Cardiac fibroblast (primary cell): ENCODE measurements at regions not wholly inside any gene's neighbourhood (a gene's known extent, or its start where the extent isn't known, plus 50 kb on each side); places are given as distances from the start of the nearest gene placed in this dataset.
"Not testable (repeated sequence)": the region's sequence is repeated elsewhere in the genome, so short reads cannot be mapped to it uniquely, and the experiment has no call there.

Source experiments
- DNase-seq, 2 donors: peaks; one replicate each; pipeline versions ENCODE4 v3.0.0 to v3.0.0-alpha.2; 2010; ENCODE audit warnings: low read depth in 2 of 2
- H3K4me3 ChIP-seq, 2 donors: replicated peaks in 1 of 2; 1 replicate in 1 of 2; 2 replicates in 1 of 2; pipeline ENCODE4 v1.5.1; 2011; ENCODE audit warnings: low read depth in 2 of 2, low read length in 2 of 2, mild to moderate bottlenecking in 2 of 2, moderate library complexity in 1 of 2
- CTCF ChIP-seq: IDR thresholded peaks from one replicate; pipeline ENCODE4 v1.5.1; 2011; ENCODE audit warnings: low read depth, mild to moderate bottlenecking, low read length, inconsistent platforms

- peak; percentile 97 to 98 for DNase-seq
- peak overlapping the region in 1 of 2 donors; percentile 8 for H3K4me3 ChIP-seq
- no peak for TF ChIP-seq CTCF
These were observed 738.6 kb upstream of the ZNF608 start for GRCh38 chr5:125484742-125485641.

GRCh38 chr5:125485771-125486170, 739.3 kb upstream of the ZNF608 start:
- no peak for DNase-seq
- H3K4me3 ChIP-seq = no peak overlapping the region
- TF ChIP-seq CTCF = no peak

DNA sequence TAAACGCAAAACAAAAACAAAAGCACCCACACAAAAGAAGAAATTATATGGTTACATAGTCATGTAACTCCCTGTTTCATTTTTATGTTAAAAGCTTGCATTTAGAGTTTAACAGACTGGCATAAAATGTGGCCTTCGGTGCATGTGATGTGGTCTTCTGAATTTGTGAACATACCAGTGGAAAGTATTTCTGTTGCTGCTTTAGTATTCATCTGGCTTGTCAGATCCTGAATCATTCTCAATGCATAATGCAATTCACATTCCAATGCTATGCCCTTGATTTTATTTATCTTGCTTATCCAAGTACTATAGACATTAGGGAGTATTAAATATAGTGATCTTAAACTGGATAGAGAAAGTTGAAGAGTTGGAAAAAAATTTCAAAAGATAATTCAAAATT, 740.2 kb upstream of the ZNF608 start:
- no peak for TF ChIP-seq CTCF
- DNase-seq = peak; percentile 63 to 91
- H3K4me3 ChIP-seq = no peak overlapping the region

GRCh38 chr5:125487231-125487630, 740.8 kb upstream of the ZNF608 start:
- no peak for TF ChIP-seq CTCF
- peak; percentile 37 to 55 for DNase-seq

DNA sequence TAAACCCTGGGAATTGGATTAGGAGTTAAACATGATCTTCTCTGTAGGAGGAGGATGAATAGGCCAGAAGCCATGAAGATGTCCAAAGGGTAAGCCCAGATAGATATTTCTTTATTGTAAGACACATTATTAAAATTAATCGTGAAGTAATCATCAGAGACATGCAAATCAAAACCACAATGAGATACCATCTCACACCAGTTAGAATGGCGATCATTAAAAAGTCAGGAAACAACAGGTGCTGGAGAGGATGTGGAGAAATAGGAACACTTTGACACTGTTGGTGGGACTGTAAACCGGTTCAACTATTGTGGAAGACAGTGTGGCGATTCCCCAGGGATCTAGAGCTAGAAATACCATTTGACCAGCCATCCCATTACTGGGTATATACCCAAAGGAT, 741.2 kb upstream of the ZNF608 start:
- DNase-seq = not testable (repeated sequence)

More at GRCh38 chr5:125487231-125487630, 740.8 kb upstream of the ZNF608 start:
- H3K4me3 ChIP-seq = no peak overlapping the region

GRCh38 chr5:125489146-125489545, 742.7 kb upstream of the ZNF608 start:
- no peak overlapping the region for H3K4me3 ChIP-seq
- DNase-seq = no peak
- no peak for TF ChIP-seq CTCF

More for the DNA sequence above, 741.2 kb upstream of the ZNF608 start:
- H3K4me3 ChIP-seq = not testable (repeated sequence)

DNA sequence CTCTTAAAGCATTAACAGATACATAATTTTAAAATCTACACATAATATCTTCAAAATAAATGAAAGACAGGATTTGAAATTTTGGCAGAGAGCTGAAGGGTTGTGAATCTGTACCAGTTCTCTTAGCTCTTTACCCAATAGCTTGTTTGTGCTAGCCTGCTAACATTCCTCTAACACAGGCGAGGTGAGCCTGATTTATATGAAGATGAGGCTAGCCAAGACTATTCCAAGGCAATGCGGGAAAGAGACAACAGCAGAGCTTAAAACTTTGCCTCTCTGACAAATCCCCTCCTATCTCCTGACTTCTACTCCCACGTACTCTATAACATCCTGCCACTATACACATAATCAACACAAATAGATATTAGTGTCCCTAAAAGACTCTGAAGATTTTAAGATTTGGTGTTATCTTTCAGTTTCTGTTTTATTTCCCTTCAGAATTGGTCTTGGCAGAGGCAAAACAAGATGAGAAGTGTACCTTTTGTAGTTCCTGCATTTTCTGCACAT, 745.6 kb upstream of the ZNF608 start:
- peak; percentile 18 to 19 for DNase-seq
- no peak for TF ChIP-seq CTCF
- no peak overlapping the region for H3K4me3 ChIP-seq
